HG03066 (cell line): ENCODE measurements at regions not wholly inside any gene's neighbourhood (a gene's known extent, or its start where the extent isn't known, plus 50 kb on each side); places are given as distances from the start of the nearest gene placed in this dataset.
"Not testable (repeated sequence)": the region's sequence is repeated elsewhere in the genome, so short reads cannot be mapped to it uniquely, and the experiment has no call there.

Experiments used
- ATAC-seq: cut with Tn5 transposase; IDR thresholded peaks from one replicate; pipeline ENCODE4 v1.9.1; 2021; ENCODE audit warnings: low read depth; ENCODE audit not compliant: unreplicated experiment

DNA sequence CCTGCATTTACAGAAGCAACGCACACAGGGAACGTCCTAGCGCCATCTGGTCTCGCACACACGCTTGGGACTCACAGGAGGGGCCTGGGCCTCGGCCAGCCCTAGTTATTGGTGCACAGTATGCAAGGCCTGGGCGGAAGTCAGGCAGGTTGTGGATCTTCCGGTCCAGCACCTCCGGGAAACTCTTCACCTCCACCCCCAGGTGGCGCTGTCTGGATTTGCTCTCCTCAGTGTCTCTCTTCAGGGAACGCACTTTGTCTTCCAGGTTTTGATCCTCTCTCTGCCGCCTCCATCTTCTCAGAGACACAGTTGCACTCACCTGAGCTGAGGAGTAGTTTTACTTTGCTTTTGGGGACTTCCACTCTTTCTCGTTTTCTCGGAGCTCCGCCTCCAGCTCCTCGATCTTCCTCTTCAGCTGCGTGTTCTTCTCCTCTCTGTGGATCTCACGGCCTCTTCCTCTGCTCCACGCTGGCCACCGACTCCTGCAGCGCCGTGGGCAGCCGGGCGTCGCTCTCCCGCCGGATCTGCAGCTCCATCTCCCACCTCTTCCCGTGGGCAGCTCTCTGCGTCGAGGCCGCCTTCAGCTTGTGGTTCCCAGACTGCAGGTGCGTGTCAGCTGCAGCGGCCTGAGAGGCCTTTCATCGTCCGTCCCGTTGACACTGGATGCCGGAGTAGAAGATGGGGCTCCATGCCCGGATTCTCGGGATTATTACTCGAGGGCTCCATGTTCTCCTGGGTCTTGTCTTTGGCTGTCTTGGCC is 933.8 kb downstream of the TMEM121 start:
- ATAC-seq = no peak

DNA sequence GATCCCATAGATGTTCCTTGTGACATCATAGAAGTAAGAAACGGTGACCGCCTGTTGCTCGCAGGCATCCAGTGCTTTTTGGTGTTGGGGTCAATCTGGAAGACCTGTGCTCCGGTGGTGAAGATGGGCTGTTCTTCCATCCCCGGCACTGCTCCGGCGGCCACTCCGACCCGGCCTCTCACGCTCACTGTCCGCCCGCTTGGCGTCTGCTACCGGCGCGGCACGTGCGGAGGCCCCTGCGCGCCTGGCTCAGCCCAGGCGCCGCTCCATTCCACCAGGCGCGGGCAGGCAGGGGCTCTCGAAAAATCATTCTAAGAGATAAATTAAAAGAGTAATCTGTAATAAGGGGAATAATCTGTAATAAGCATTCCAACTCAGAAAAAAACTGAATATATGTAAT is 934.5 kb downstream of the TMEM121 start:
- no peak for ATAC-seq

DNA sequence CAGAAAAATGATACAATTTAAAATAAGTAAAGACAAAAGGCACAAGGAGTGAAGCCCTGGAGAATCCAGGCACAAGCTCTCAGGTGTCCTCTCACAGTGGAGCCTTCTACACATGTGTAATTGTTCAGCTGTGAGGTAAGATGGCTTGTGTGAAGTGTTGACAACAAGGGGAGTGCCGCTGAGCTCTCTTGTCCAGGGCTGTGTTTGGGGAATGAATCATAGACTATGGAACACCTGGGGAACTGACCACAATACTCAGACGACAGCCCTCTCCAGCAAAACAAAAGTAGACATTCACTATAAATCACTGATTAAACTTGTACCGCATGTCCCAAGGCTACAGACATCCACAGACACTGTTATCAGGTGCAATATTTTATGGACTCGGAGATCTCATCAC is 940.1 kb downstream of the TMEM121 start:
- ATAC-seq = not testable (repeated sequence)

DNA sequence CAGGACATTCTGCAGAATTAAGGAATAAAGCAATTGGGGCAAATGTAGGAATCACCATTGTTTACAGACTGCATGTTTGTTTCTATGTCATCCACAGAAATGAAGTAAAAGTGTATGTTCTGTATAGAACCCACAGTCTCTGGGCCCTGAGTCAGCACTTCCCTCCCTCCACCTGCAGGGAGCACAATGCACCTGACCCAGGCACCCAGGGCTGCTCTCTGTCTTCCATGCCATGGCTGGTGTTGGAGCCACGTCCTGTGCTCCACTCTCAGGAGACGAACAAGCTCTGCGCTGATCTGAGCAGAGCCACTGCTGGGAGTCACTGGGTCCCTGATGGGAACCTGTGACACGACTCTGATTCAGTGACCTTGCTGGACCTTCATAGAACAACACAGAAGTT is 942.5 kb downstream of the TMEM121 start:
- not testable (repeated sequence) for ATAC-seq

DNA sequence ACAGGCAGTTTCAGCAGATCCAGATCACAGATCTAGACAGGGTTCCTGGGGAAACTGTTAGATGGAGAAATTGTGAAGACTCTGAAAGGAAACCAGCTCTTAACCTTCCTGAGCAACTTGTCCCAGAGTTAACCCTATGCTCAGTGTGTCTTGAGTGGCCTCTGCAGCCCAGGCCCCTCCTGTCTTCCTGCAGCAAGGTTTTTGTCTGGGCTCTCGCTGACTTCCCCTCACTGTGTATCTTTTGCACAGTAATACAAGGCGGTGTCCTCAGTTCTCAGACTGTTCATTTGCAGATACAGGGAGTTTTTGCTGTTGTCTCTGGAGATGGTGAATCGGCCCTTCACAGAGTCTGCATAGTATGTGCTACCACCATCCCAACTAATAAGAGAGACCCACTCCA is 943.6 kb downstream of the TMEM121 start:
- ATAC-seq = not testable (repeated sequence)

DNA sequence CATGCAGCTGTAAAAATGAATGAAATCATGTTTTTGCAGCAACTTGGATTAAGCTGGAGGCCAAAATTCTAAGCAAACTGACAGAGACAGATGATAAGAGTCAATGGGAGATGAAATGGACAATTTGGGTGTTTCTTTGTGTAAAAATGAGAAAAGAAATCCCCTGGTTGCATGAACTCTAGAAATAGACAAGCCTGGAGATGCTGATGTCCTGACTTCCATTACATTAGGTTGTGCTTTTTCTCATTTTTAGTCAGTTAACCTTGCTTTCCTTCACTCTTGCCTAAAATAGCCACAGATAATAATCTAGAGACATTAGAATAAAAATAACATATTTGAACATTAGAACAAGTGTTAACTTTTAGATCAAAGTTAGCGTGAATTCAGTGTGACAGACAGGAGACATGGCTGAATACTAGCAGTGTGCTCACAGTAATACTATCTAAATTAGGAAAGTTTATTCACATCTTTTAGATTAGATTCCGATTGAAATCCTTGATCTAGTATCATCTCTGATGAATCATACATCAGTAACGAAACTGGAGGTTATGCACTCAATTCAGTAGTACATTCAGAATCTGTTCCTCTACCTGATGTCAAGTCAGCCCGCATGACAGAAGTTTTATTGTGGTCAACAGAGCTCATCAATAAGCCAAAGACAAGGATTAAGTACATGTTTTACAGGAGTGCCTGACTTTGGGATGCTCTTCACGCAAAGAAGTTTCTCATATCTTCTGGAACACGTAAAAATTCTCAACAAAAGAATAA is 948.1 kb downstream of the TMEM121 start:
- not testable (repeated sequence) for ATAC-seq

DNA sequence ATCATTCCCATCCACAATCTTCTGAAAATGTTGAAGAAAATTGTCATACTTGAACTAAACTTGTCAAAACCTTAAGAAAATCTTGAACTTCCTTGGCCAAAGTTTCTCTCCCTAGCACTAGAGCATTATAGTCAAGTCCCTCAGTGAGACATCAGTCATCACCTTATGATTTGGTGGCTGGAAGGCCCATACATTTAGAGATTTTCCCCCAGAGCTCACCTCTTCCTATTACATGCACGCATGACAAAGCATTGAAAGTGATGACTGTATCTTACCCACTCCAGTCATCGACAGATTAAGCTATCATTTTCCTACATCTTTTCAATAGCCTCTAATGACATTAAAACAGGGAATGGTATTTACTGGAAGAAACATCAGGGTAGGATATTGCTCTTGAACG is 948.8 kb downstream of the TMEM121 start:
- ATAC-seq = not testable (repeated sequence)

DNA sequence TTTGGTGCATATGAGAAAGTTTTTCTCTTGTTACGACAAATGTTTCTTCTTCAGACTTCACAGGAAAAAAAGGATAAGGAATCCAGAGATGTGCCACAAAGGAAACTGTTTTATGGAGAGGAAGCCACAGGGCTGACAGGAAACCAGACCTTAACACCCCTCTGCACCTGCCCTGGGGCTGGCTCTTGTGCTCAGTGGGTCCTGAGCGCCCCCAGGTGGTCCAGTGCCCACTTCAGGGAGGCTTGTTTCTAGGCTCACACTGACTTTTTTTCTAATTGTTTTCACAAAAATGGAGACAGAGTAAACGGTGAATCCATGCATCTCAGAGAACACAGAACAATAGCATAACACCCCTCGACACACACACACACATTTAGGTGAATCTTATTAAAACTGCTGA is 951.2 kb downstream of the TMEM121 start:
- ATAC-seq = not testable (repeated sequence)

DNA sequence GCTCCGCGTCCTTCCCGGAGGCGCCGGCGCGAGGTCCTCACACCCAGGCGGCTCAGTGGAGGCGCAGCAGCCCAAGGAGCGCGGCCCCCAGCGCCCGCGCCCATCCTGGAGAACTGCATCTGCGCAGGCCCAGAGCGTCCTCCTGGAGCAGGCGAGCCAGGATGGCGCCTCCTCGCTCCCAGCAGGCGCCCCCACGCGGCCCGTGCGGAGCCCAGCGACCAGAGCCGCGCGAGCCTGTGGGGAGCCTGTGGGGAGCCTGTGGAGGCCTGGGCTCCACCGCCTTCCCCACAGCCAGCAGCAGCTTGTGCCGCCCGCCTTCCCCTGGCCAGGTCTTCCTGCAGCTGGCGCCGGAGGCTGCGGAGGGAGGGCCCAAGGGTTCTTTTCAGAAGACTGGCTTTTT is 953.9 kb downstream of the TMEM121 start:
- not testable (repeated sequence) for ATAC-seq

DNA sequence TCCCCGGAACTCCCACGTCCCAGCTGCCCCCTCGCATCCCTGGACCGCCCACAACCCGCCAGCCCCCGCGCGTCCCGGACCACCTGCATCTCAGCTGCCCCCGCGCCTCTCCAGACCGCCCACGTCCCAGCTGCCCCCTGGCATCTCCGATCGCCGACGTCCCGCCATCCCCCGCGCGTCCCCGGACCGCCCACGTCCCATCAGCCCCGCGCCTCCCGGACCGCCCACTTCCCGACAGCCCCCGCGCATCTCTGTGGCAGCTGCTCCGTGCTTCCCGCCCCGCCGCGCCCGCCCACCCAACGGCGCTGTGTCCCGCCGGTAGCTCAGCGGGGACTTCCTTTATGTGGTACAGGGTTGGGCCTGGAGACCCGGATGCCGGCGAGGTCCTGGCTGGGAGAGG is 955.8 kb downstream of the TMEM121 start:
- not testable (repeated sequence) for ATAC-seq

DNA sequence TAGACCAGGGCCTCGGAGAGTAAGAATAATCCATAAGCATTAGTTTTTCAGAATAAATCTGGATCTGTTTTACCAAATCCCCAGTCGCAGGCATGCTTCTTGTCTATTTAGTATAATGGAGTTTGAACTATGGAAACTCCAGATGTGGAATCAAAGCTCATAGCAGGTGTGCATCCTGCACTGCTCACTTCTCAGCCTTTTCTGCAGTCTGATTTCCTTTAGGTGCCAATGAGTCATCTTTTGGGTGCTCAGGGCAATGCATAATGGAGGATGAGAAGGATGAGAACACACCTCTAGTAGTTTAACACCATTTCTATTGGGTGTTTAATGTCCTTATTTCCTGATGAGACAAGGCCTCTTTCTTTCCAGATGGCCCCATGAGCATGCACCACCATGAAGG is 961.2 kb downstream of the TMEM121 start:
- ATAC-seq = no peak

DNA sequence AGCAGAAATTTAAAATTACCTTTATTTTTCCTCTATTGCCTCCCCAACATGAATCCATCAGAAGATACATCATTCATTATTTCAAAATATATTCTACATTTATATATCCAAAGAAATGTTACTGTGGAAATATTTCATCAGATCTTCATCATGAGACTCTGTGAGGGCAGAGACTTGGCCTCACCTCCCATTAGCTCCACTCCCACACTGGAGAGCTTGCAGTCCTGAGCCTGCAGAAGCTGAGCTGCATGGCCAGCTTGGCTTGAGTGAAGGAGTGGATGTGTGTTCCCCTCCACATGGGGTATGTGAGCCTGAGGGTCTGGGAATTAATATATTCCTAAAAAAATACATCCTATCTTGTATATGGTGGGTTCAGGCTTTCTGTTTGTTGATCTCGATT is 961.9 kb downstream of the TMEM121 start:
- ATAC-seq = no peak

DNA sequence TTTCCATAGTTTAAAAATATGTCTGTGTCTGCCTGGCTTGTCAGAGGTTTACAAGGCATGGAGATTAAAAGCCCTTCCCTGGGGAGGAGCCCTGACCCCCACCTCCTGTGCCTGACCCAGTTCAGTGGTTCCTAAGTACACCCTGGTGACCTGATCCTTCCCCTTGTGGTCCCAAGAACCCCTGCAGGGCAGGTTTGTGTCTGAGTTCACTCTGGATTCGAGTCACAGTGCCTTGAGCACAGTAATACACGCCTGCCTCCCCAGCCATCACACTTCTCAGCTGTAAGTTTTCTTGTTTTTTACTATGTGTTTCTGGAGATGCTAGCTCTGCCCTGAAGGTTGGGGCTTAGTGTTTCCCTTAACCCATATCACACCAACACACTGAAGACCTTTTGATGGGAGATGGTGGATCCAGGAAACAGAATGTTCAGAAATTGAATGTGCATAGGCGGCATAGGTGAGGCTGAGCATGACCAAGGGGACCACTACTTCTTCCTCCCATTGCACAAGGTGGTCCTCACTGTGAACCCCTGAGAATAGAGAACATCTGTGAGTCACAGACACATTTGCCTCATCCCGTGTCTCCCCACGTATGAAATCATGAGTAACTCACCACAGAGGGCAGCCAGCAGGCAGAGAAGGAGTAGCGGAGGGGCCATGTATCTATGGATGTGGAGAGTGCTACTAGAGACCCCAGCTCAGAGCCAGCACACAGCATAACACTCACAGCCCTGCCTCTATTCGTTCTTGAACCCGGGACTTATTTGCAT is 962.9 kb downstream of the TMEM121 start:
- no peak for ATAC-seq

DNA sequence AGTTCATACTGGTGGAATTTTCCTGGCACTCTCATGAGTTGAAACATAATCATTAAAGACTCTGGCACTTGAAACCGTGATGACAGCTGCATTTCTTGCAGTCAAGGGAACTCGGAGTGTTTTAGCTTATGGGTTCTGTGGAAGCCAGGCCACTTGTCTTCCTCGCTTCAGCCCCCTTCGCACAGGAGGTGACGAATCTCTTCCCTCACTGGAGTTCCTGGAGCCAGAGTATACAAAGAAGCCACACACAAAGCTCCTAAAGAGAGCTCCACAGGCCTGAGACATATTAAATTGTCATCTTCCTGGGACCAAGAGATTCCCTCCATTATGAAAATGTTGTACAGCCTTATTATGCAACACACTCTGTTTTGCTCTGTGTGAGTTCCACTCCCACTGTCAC is 964.1 kb downstream of the TMEM121 start:
- no peak for ATAC-seq

DNA sequence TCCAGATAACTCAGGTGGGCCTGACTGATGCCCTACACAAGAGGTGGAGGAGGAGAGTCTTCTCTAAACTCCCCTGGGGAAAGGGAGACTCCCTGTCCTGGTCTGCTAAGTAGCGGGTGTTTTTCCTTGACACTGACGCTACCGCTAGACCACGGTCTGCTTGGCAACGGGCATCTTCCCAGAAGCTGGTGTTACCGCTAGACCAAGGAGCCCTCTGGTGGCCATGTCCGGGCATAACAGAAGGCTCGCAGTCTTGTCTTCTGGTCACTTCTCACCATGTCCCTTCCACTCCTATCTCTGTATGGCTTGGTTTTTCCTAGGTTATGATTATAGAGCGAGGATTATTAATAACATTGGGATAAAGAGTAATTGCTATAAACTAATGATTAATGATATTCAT is 965.5 kb downstream of the TMEM121 start:
- no peak for ATAC-seq

DNA sequence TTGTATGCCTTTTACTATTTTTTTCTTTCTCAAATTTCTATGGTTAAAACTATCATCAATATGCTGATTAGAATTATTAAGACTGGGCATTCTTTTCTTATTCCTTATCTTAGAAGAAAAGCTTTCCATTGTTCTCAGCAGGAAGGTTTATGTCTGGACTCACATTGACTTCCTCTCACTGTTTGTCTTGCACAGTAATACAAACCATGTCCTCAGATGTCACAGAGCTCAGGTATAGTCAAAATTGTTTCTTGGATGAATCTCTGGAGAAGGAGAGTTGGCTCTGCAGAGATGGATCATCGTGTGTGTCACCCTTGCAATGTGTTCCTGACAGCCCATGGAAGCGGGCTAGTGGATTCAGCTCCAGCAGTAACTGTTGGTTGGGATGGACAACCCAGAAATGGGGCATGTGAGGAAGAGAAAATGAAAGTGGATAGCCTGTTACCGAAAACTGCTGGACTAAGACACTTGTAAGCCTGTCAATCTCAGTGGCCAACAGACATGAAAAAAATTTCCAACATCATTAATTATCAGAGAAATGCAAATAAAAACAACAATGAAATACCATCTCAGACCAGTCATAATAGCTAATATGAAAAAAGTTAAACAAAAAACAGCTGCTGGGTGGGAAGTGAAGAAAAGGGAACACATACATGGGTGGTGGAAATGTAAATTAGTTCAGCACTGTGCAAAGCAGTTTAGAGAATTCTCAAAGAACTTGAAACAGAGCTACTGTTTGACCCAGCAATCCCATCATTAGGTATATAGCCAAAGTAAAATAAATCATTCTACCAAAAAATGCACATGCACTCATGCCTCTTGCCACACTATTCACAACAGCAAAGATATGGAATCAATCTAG is 967.8 kb downstream of the TMEM121 start:
- no peak for ATAC-seq

DNA sequence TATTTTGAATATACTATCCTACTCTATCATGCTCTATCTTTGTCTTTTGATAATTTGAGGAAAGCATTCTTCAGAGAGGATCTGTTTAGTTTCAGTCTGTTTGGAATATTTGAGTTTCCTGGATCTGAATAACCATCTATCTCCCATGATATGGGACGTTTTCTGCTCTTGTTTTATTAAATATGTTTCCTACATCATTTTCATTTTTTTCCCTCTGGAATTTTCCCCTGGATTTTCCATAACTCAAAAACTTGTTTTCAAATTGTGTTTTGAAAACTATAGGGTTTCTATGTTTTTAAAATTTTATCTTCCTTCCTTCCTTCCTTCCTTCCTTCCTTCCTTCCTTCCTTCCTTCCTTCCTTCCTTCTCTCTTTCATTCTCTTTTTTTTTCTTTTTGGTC is 974.2 kb downstream of the TMEM121 start:
- no peak for ATAC-seq

DNA sequence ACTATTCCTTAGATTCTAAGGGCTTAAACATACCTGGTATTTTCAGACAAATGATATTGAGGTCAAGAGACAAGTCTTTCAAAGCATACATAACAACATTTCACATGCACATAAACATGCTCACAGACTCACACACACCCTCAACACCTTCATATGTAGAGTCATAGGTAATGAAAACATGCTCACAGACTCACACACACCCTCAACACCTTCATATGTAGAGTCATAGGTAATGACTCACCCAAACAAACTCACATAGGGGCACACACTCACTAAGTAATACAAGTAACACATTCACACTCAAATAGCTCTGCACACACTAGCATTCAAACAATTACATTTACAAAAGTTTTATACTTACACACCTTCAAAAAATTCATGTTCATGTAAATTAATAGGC is 975.5 kb downstream of the TMEM121 start:
- ATAC-seq = no peak

DNA sequence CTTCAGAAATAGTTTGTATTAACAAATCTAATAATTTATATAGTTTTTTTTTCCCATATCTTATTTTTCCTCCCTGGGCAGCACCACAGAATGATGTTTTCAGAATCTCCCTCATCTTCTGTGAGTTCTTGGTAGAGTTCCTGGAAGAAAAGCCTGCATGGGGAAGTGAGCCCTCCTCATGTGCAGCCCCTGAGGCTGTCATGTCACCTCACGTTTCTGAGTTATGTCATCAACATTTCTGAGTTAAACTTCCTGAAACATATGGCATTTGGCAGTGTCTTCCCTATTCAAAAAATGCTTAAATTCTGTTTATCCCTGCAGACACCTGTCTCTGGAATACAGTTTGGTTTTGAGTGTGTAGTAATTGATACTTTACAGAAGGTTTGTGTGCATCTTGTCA is 979.0 kb downstream of the TMEM121 start:
- ATAC-seq = no peak

DNA sequence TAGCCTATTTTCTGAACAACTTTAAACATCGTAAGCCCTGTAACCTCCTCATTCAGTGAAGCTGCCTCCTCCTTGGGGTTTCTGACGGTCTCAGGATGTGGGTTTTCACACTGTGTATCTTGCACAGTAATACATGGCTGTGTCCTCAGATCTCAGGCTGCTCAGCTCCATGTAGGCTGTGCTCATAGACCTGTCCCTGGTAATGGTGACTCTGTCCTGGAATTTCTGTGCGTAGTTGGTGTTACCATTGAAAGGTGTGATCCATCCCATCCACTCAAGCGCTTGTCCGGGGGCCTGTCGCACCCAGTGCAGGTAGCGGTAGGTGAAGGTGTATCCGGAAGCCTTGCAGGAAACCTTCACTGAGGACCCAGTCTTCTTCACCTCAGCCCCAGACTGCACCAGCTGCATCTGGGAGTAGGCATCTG is 980.5 kb downstream of the TMEM121 start:
- ATAC-seq = no peak
